T-cell (primary cell): ENCODE measurements at regions not wholly inside any gene's neighbourhood (a gene's known extent, or its start where the extent isn't known, plus 50 kb on each side); places are given as distances from the start of the nearest gene placed in this dataset.

Source experiments
- ATAC-seq, 4 experiments: fragments of 200-7000 bp in 3 of 4; fragments of 150-1000 bp in 1 of 4; cut with Tn5 transposase; replicated peaks in 1 of 4; 1 replicate in 3 of 4; 2 replicates in 1 of 4; pipeline ENCODE4 v1.10.0; 2021; ENCODE audit warnings: moderate library complexity in 3 of 4, mild to moderate bottlenecking in 2 of 4, moderate number of reproducible peaks in 1 of 4
- CTCF ChIA-PET, 2 donors: fragments of 300-600 bp; sonication (Branson Sonifier 250); formaldehyde crosslinking; loops; one replicate each; lab custom pipeline; 2022; ENCODE audit warnings: antibody characterized with exemption in 2 of 2; lab: Charles Lee
- POLR2A ChIA-PET, 2 donors: fragments of 300-600 bp; sonication (Branson Sonifier 250); formaldehyde crosslinking; loops; one replicate each; lab custom pipeline; 2022; ENCODE audit warnings: antibody characterized with exemption in 2 of 2; lab: Charles Lee
- DNase-seq, 35 experiments: peaks; one replicate each; pipeline versions ENCODE4 v3.0.0 to v3.0.0-alpha.2; 2013 to 2023
- H3K27ac ChIP-seq: one replicate; pipeline ENCODE4 v1.5.1; 2013; ENCODE audit warnings: low read length
- H3K27me3 ChIP-seq, 2 experiments: replicated peaks in 1 of 2; 1 replicate in 1 of 2; 2 replicates in 1 of 2; pipeline versions ENCODE4 v1.6.1 to v1.7.0; 2013; ENCODE audit warnings: low read length in 1 of 2, mixed read lengths in 1 of 2; ENCODE audit not compliant: control insufficient read depth in 2 of 2, insufficient read depth in 2 of 2; ENCODE audit errors: extremely low read depth in 1 of 2
- H3K36me3 ChIP-seq, 2 donors: 1 replicate in 1 of 2; 2 replicates in 1 of 2; pipeline versions ENCODE4 v1.6.1 to v1.7.0; 2013; ENCODE audit warnings: low read length in 1 of 2; ENCODE audit not compliant: control insufficient read depth in 2 of 2, insufficient read depth in 1 of 2; ENCODE audit errors: extremely low read depth in 1 of 2
- H3K4me1 ChIP-seq, 2 experiments: 1 replicate in 1 of 2; 2 replicates in 1 of 2; pipeline versions ENCODE4 v1.6.1 to v1.7.0; 2013; ENCODE audit warnings: low read length in 2 of 2, mixed read lengths in 1 of 2; ENCODE audit not compliant: insufficient read depth in 2 of 2, control insufficient read depth in 1 of 2; ENCODE audit errors: extremely low read depth in 1 of 2
- H3K4me3 ChIP-seq, 2 donors: 1 replicate in 1 of 2; 2 replicates in 1 of 2; pipeline versions ENCODE4 v1.5.1 to v1.7.0; 2013; ENCODE audit warnings: mild to moderate bottlenecking in 2 of 2, low read length in 1 of 2, moderate library complexity in 1 of 2; ENCODE audit not compliant: control insufficient read depth in 1 of 2; ENCODE audit errors: extremely low read depth in 1 of 2
- H3K9me3 ChIP-seq: 2 replicates; pipeline ENCODE4 v1.7.0; 2013
- H3K27ac Mint-ChIP-seq, 2 donors: one replicate each; pipeline ENCODE4 v1.8.0; 2020 to 2021; ENCODE audit warnings: mild to moderate bottlenecking in 2 of 2, mixed read lengths in 2 of 2
- H3K27me3 Mint-ChIP-seq, 2 donors: one replicate each; pipeline ENCODE4 v1.8.0; 2021 to 2022; ENCODE audit warnings: mixed read lengths in 2 of 2
- H3K36me3 Mint-ChIP-seq: one replicate; pipeline ENCODE4 v1.8.0; 2021; ENCODE audit warnings: mixed read lengths
- H3K4me1 Mint-ChIP-seq, 3 donors: one replicate each; pipeline ENCODE4 v1.8.0; 2020 to 2022; ENCODE audit warnings: mixed read lengths in 3 of 3, mild to moderate bottlenecking in 1 of 3
- H3K4me3 Mint-ChIP-seq, 3 donors: one replicate each; pipeline ENCODE4 v1.8.0; 2020 to 2022; ENCODE audit warnings: mild to moderate bottlenecking in 3 of 3, mixed read lengths in 3 of 3, moderate library complexity in 3 of 3
- H3K9me3 Mint-ChIP-seq, 3 donors: one replicate each; pipeline ENCODE4 v1.8.0; 2020 to 2022; ENCODE audit warnings: mixed read lengths in 3 of 3
- WGBS: methylation state at CpG from one replicate; pipeline ENCODE4 v1.1.5; 2013; ENCODE audit warnings: missing lambda C conversion rate; ENCODE audit not compliant: insufficient coverage; 5-methylcytosine and 5-hydroxymethylcytosine counted together

- ATAC-seq (no peak), DNase-seq (no peak)
- no peaks in the 10 kb centered on the region for H3K9me3 ChIP-seq
- Mint-ChIP-seq H3K27ac (no peak overlapping the region), H3K4me1 (peaks cover 0 to 2% (median 0%) of the 10 kb centered on the region in 3 donors), H3K9me3 (no peaks in the 10 kb centered on the region), H3K36me3 (no peaks in the 10 kb centered on the region), H3K27me3 (peaks cover 22 to 28% of the 10 kb centered on the region in 2 donors), H3K4me3 (no peak overlapping the region)
- peaks cover 0 to 37% of the 10 kb centered on the region in 2 experiments for H3K27me3 ChIP-seq
- ChIA-PET POLR2A (no interaction called here), CTCF (no interaction called here)
- H3K4me1 ChIP-seq: no peaks in the 10 kb centered on the region
- 40% methylated on average over 1 of the region's 3 CpGs for WGBS
- no peaks in the 10 kb centered on the region for H3K36me3 ChIP-seq
- H3K4me3 ChIP-seq: no peak overlapping the region
- H3K27ac ChIP-seq: no peak overlapping the region
Measured at GRCh38 chr3:194808640-194809097, 123.0 kb downstream of the FAM43A start.

- Histone ChIP-seq H3K9me3 (no peaks in the 10 kb centered on the region), H3K27ac (no peak overlapping the region), H3K4me1 (no peaks in the 10 kb centered on the region), H3K27me3 (peaks cover 0 to 33% of the 10 kb centered on the region in 2 experiments), H3K36me3 (no peaks in the 10 kb centered on the region), H3K4me3 (no peak overlapping the region)
- H3K4me1 Mint-ChIP-seq: peaks cover 0 to 2% (median 0%) of the 10 kb centered on the region in 3 donors
- H3K27me3 Mint-ChIP-seq: peaks cover 18 to 28% of the 10 kb centered on the region in 2 donors
- DNase-seq (no peak), ATAC-seq (no peak)
- no peak overlapping the region for H3K4me3 Mint-ChIP-seq
- H3K36me3 Mint-ChIP-seq: no peaks in the 10 kb centered on the region
- 100% methylated on average over 2 of the region's 6 CpGs for WGBS
- ChIA-PET CTCF (no interaction called here), POLR2A (no interaction called here)
- H3K9me3 Mint-ChIP-seq: no peaks in the 10 kb centered on the region
- H3K27ac Mint-ChIP-seq: no peak overlapping the region
Measured at GRCh38 chr3:194809382-194809781, 123.7 kb downstream of the FAM43A start.

DNA sequence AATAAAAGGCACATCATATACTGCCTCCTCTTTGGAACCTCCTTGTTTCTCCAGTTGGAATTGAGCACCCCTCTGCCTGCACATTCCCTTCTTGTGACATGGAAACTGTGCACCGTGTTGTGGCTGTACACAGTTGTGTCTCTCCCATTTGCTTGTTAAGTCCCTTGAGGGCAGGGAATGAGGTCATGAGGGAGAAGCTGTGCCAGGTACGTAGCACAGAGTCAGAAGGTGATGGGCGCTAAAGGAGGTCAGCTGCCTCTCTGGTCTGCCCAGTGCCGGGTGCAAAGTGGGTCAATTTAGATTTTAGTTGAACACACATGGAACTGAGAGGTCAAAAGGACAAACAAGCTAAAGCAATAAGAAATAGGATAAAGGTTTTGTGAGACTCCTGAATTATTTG is 124.4 kb downstream of the FAM43A start:
- Mint-ChIP-seq H3K27ac (no peak overlapping the region), H3K27me3 (peaks cover 17 to 26% of the 10 kb centered on the region in 2 donors), H3K9me3 (no peaks in the 10 kb centered on the region), H3K4me1 (peaks cover 0 to 2% (median 0%) of the 10 kb centered on the region in 3 donors), H3K4me3 (no peak overlapping the region), H3K36me3 (no peaks in the 10 kb centered on the region)
- DNase-seq: no peak
- no peaks in the 10 kb centered on the region for H3K4me1 ChIP-seq
- no peak for ATAC-seq
- CTCF ChIA-PET: no interaction called here
- no peaks in the 10 kb centered on the region for H3K9me3 ChIP-seq
- H3K27me3 ChIP-seq: peaks cover 0 to 29% of the 10 kb centered on the region in 2 experiments
- H3K36me3 ChIP-seq: no peaks in the 10 kb centered on the region
- WGBS: 76% methylated on average over 4 of the region's 4 CpGs
- H3K4me3 ChIP-seq: no peak overlapping the region
- POLR2A ChIA-PET: no interaction called here
- H3K27ac ChIP-seq: no peak overlapping the region

- H3K4me3 Mint-ChIP-seq: no peak overlapping the region
- CTCF ChIA-PET: no interaction called here
Measured at GRCh38 chr3:194811118-194811517, 125.4 kb downstream of the FAM43A start.

GRCh38 chr3:194812176-194812575 is 126.5 kb downstream of the FAM43A start:
- Histone ChIP-seq H3K9me3 (no peaks in the 10 kb centered on the region), H3K4me1 (no peaks in the 10 kb centered on the region), H3K4me3 (no peak overlapping the region), H3K27me3 (peaks cover 0 to 24% of the 10 kb centered on the region in 2 experiments), H3K27ac (no peak overlapping the region), H3K36me3 (no peaks in the 10 kb centered on the region)
- Mint-ChIP-seq H3K4me1 (peaks cover 0 to 2% (median 0%) of the 10 kb centered on the region in 3 donors), H3K27me3 (peaks cover 7 to 13% of the 10 kb centered on the region in 2 donors), H3K27ac (no peak overlapping the region), H3K4me3 (no peak overlapping the region), H3K9me3 (no peaks in the 10 kb centered on the region), H3K36me3 (no peaks in the 10 kb centered on the region)
- 88% methylated on average over 10 of the region's 10 CpGs for WGBS
- CTCF ChIA-PET: no interaction called here
- POLR2A ChIA-PET: no interaction called here
- ATAC-seq (no peak), DNase-seq (no peak)

More at GRCh38 chr3:194811118-194811517, 125.4 kb downstream of the FAM43A start:
- Histone ChIP-seq H3K9me3 (no peaks in the 10 kb centered on the region), H3K27me3 (peaks cover 0 to 24% of the 10 kb centered on the region in 2 experiments), H3K4me3 (no peak overlapping the region), H3K4me1 (no peaks in the 10 kb centered on the region), H3K27ac (no peak overlapping the region), H3K36me3 (no peaks in the 10 kb centered on the region)
- WGBS: 68% methylated on average over 9 of the region's 9 CpGs
- Mint-ChIP-seq H3K27me3 (peaks cover 12 to 22% of the 10 kb centered on the region in 2 donors), H3K4me1 (peaks cover 0 to 2% (median 0%) of the 10 kb centered on the region in 3 donors), H3K36me3 (no peaks in the 10 kb centered on the region), H3K27ac (no peak overlapping the region), H3K9me3 (no peaks in the 10 kb centered on the region)
- no peak for DNase-seq
- POLR2A ChIA-PET: no interaction called here
- no peak for ATAC-seq

GRCh38 chr3:194814878-194815357 is 129.2 kb downstream of the FAM43A start:
- no peaks in the 10 kb centered on the region for H3K9me3 Mint-ChIP-seq
- ATAC-seq (no peak), DNase-seq (no peak)
- WGBS: 96% methylated on average over 3 of the region's 5 CpGs
- no peaks in the 10 kb centered on the region for H3K36me3 ChIP-seq
- H3K36me3 Mint-ChIP-seq: no peaks in the 10 kb centered on the region
- ChIA-PET CTCF (interaction anchor here in 1 of 2 donors (0.6 kb wide), 1 partner anchor 54 kb away, joined by 3 read pairs; no protein-coding TSS in a partner anchor), POLR2A (no interaction called here)
- H3K27ac ChIP-seq: no peak overlapping the region
- no peak overlapping the region for H3K4me3 ChIP-seq
- peaks cover 0 to 16% of the 10 kb centered on the region in 2 experiments for H3K27me3 ChIP-seq
- H3K27me3 Mint-ChIP-seq: peaks cover 5 to 11% of the 10 kb centered on the region in 2 donors
- H3K9me3 ChIP-seq: no peaks in the 10 kb centered on the region
- no peaks in the 10 kb centered on the region for H3K4me1 ChIP-seq
- peaks cover 0 to 2% (median 0%) of the 10 kb centered on the region in 3 donors for H3K4me1 Mint-ChIP-seq
- no peak overlapping the region for H3K4me3 Mint-ChIP-seq
- no peak overlapping the region for H3K27ac Mint-ChIP-seq
